ENCODE measurements at regions not wholly inside any gene's neighbourhood (a gene's known extent, or its start where the extent isn't known, plus 50 kb on each side); places are given as distances from the start of the nearest gene placed in this dataset.

DNA sequence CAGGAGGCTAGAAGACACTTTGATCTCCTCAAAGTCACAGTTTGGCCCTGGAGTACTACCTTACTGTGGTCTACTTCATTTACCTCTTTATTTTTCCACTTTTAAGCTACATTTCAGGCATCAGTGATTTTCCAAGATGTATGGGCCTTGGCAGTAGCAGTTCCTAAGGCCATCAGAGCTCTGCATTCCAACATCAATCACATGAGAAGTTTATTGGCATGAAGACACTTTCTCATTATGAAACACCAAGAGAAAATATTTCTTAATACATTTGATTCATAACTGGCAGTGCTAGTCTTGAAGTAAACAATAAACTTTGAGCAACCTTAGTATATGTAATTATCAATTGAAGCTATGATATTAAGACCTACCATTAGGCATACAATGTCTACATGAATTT, 178.1 kb downstream of the IL15 start:
- Mint-ChIP-seq H3K27me3 (peaks cover 28 to 30% of the 10 kb centered on the region in 2 donors), H3K4me1 (ENCODE audit: low read depth in 2 of 2) (no peaks in the 10 kb centered on the region), H3K27ac (no peak overlapping the region), H3K36me3 (ENCODE audit: insufficient read depth) (no peaks in the 10 kb centered on the region), H3K9me3 (no peaks in the 10 kb centered on the region), H3K4me3 (no peak overlapping the region)
- no peak for ATAC-seq (replicated peaks)
- no peak for DNase-seq

GRCh38 chr4:141815646-141816045, 179.3 kb downstream of the IL15 start:
- no peaks in the 10 kb centered on the region for H3K9me3 Mint-ChIP-seq
- no peak overlapping the region for H3K27ac Mint-ChIP-seq
- H3K4me1 Mint-ChIP-seq (ENCODE audit: low read depth in 2 of 2): no peaks in the 10 kb centered on the region
- H3K36me3 Mint-ChIP-seq (ENCODE audit: insufficient read depth): no peaks in the 10 kb centered on the region
- no peak overlapping the region for H3K4me3 Mint-ChIP-seq
- DNase-seq (no peak), ATAC-seq (replicated peaks) (no peak)
- peaks cover 28 to 32% of the 10 kb centered on the region in 2 donors for H3K27me3 Mint-ChIP-seq

DNA sequence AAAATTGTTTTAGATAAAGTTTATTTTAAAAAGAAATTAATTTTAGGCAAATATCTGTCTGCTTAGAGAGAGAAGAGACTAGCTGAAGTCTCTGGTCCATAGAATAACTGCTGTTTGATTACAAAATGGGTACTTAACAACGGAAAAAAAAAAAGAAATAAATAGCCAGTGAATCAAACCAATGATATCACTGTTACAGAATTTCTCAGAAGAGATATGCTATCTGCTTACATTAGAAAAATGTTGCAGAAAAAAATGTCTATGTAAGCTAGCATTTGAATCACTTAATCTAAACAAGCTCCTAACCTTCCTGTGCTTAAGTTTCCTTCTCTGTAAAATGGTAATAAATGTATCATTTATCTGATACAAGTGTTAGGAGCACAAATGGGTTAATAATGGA, 189.9 kb downstream of the IL15 start:
- Mint-ChIP-seq H3K9me3 (no peaks in the 10 kb centered on the region), H3K4me3 (no peak overlapping the region), H3K27ac (no peak overlapping the region), H3K4me1 (ENCODE audit: low read depth in 2 of 2) (no peaks in the 10 kb centered on the region), H3K27me3 (peaks cover 0 to 6% of the 10 kb centered on the region in 2 donors), H3K36me3 (ENCODE audit: insufficient read depth) (no peaks in the 10 kb centered on the region)
- ATAC-seq (replicated peaks) (no peak), DNase-seq (no peak)

DNA sequence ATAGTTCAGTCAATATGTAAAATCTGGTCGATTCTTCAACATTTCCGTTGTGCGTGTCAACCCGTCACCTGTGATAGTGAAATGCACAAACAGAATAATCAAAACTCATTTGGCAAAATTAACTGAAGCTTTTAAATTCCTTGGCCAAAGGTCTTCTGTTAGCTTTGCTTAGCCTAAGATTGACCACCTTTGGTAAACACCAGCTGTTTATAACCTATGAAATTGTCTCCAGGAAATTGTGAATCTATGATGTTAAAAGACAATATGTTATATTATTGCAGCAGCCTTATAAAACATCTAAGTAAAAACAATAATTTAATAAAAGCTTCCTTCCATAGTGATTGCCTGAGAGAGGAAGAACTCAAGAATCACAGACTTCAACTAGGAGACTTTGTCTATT, 196.8 kb downstream of the IL15 start:
- DNase-seq (no peak), ATAC-seq (replicated peaks) (no peak)
- Mint-ChIP-seq H3K4me1 (ENCODE audit: low read depth in 2 of 2) (no peaks in the 10 kb centered on the region), H3K27me3 (peaks cover 5 to 9% of the 10 kb centered on the region in 2 donors), H3K36me3 (ENCODE audit: insufficient read depth) (no peaks in the 10 kb centered on the region), H3K9me3 (no peaks in the 10 kb centered on the region), H3K4me3 (no peak overlapping the region), H3K27ac (no peak overlapping the region)

- Mint-ChIP-seq H3K36me3 (ENCODE audit: insufficient read depth) (no peaks in the 10 kb centered on the region), H3K4me1 (ENCODE audit: low read depth in 2 of 2) (no peaks in the 10 kb centered on the region), H3K9me3 (no peaks in the 10 kb centered on the region), H3K27me3 (no peaks in the 10 kb centered on the region), H3K4me3 (no peak overlapping the region), H3K27ac (no peak overlapping the region)
- no peak for DNase-seq
- ATAC-seq (replicated peaks): no peak
Observed at GRCh38 chr4:141840299-141840986, 204.1 kb downstream of the IL15 start.

GRCh38 chr4:141843136-141843535, 206.8 kb downstream of the IL15 start:
- no peaks in the 10 kb centered on the region for H3K36me3 Mint-ChIP-seq (ENCODE audit: insufficient read depth)
- no peaks in the 10 kb centered on the region for H3K27me3 Mint-ChIP-seq

DNA sequence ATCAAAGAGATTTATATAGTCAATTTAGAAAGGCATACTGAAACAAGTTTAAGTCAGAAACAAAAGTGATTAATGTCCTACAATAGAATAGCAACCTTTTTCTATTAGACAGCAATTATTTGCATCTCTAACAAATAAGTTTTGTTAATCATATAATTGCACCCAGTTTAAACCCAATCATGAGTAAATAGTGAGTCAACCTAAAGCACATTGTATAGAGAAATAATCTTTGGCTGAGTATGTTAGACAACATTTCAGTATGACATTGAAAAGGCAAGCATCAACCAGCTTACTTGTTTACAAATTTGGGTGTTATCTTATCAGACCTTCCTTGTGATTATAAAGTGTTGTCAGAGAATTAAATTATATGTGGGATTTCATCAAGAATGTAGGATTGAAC, 209.5 kb downstream of the IL15 start:
- no peak overlapping the region for H3K27ac Mint-ChIP-seq
- DNase-seq (no peak), ATAC-seq (replicated peaks) (no peak)
- no peak overlapping the region for H3K4me3 Mint-ChIP-seq
- no peaks in the 10 kb centered on the region for H3K4me1 Mint-ChIP-seq (ENCODE audit: low read depth in 2 of 2)
- H3K27me3 Mint-ChIP-seq: no peaks in the 10 kb centered on the region
- H3K36me3 Mint-ChIP-seq (ENCODE audit: insufficient read depth): no peaks in the 10 kb centered on the region
- no peaks in the 10 kb centered on the region for H3K9me3 Mint-ChIP-seq

More at GRCh38 chr4:141843136-141843535, 206.8 kb downstream of the IL15 start:
- ATAC-seq (replicated peaks): no peak
- Mint-ChIP-seq H3K27ac (no peak overlapping the region), H3K4me1 (ENCODE audit: low read depth in 2 of 2) (no peaks in the 10 kb centered on the region), H3K9me3 (no peaks in the 10 kb centered on the region), H3K4me3 (no peak overlapping the region)
- DNase-seq: no peak

GRCh38 chr4:141849367-141849766, 213.0 kb downstream of the IL15 start:
- H3K4me3 Mint-ChIP-seq: no peak overlapping the region
- no peaks in the 10 kb centered on the region for H3K27me3 Mint-ChIP-seq
- no peak for ATAC-seq (replicated peaks)
- no peaks in the 10 kb centered on the region for H3K9me3 Mint-ChIP-seq
- H3K4me1 Mint-ChIP-seq (ENCODE audit: low read depth in 2 of 2): no peaks in the 10 kb centered on the region
- no peak overlapping the region for H3K27ac Mint-ChIP-seq
- H3K36me3 Mint-ChIP-seq (ENCODE audit: insufficient read depth): no peaks in the 10 kb centered on the region
- DNase-seq: no peak

DNA sequence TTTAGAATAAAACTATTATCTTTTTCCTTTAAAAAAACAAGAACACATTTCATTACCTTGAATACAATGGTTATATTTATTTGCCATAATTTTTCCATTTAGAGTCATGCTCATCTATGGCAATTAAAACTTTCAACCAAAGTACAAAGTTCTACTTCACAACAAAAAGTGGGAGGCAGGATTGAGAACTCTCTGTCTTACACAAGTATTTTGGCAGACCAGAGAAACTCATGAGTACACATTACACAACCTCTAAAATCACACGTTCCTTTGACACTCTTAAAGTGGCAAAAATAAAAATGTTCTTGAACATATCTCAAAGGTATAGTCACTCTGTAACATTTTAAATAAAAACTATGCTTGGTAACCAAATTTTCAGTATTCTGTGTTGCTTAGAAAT, 213.4 kb downstream of the IL15 start:
- no peaks in the 10 kb centered on the region for H3K36me3 Mint-ChIP-seq (ENCODE audit: insufficient read depth)
- H3K27me3 Mint-ChIP-seq: no peaks in the 10 kb centered on the region
- H3K4me3 Mint-ChIP-seq: no peak overlapping the region
- H3K9me3 Mint-ChIP-seq: no peaks in the 10 kb centered on the region
- DNase-seq (no peak), ATAC-seq (replicated peaks) (no peak)
- no peak overlapping the region for H3K27ac Mint-ChIP-seq
- no peaks in the 10 kb centered on the region for H3K4me1 Mint-ChIP-seq (ENCODE audit: low read depth in 2 of 2)

DNA sequence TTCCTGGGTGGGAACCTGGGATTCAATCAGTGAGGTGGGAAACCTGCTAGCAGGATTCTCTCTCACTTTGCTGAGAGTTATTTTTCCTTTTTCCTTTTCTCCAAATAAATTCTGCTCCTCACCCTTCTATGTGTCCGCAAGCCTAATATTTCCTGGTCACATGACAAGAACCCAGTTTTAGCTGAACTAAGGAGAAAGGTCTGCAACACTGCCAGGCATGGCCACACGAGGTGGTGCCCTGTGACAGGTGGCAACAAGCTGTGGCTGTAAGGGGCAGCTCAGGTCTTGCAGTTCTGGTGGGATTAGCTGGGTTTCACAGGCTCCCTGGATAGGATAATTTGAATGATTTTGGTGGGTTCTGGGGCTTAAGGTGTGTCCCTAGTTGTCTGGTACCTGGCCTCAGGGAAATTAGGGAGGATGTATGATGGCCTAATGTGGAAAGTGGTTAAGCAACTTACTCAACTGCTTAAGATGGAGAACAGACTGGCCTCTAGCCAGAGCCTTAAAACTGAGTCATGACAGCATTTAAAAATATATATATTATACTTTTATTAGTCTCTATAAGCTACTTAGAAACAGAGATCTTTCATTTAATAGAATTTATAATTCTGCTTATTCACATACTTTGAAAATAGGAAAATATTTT, 215.0 kb downstream of the IL15 start:
- ATAC-seq (replicated peaks): no peak
- H3K4me3 Mint-ChIP-seq: no peak overlapping the region

GRCh38 chr4:141853091-141853764, 216.8 kb downstream of the IL15 start:
- no peak for ATAC-seq (replicated peaks)
- Mint-ChIP-seq H3K27ac (no peak overlapping the region), H3K27me3 (peaks cover 0 to 10% of the 10 kb centered on the region in 2 donors), H3K4me3 (no peak overlapping the region), H3K4me1 (ENCODE audit: low read depth in 2 of 2) (no peaks in the 10 kb centered on the region), H3K9me3 (no peaks in the 10 kb centered on the region), H3K36me3 (ENCODE audit: insufficient read depth) (no peaks in the 10 kb centered on the region)
- no peak for DNase-seq

More for the DNA sequence above, 215.0 kb downstream of the IL15 start:
- Mint-ChIP-seq H3K27me3 (no peaks in the 10 kb centered on the region), H3K4me1 (ENCODE audit: low read depth in 2 of 2) (no peaks in the 10 kb centered on the region), H3K9me3 (no peaks in the 10 kb centered on the region), H3K36me3 (ENCODE audit: insufficient read depth) (no peaks in the 10 kb centered on the region), H3K27ac (no peak overlapping the region)
- DNase-seq: no peak

DNA sequence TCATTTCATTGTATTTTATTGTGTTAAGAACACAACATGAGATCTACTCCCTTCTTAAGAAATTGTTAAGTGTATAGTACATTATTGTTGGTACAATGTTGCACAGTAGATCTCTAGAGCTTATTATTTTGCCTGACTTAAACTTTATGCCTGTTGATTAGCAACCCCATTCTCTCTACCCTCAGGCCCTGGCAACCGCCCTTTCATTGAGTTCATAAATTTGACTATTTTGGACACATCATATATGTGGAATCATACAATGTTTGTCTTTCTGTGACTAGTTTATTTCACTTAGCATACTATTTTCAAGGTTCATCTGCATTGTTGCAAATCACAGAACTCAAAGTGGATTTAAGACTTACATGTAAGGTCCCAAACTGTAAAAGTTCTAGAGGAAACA, 222.1 kb downstream of the IL15 start:
- H3K36me3 Mint-ChIP-seq (ENCODE audit: insufficient read depth): no peaks in the 10 kb centered on the region
- no peaks in the 10 kb centered on the region for H3K4me1 Mint-ChIP-seq (ENCODE audit: low read depth in 2 of 2)
- no peak overlapping the region for H3K4me3 Mint-ChIP-seq
- ATAC-seq (replicated peaks) (no peak), DNase-seq (no peak)
- H3K27ac Mint-ChIP-seq: no peak overlapping the region
- H3K9me3 Mint-ChIP-seq: no peaks in the 10 kb centered on the region
- H3K27me3 Mint-ChIP-seq: peaks cover 0 to 10% of the 10 kb centered on the region in 2 donors

- DNase-seq (no peak), ATAC-seq (replicated peaks) (no peak)
- Mint-ChIP-seq H3K27me3 (peaks cover 0 to 10% of the 10 kb centered on the region in 2 donors), H3K27ac (no peak overlapping the region), H3K4me3 (no peak overlapping the region), H3K36me3 (ENCODE audit: insufficient read depth) (no peaks in the 10 kb centered on the region), H3K4me1 (ENCODE audit: low read depth in 2 of 2) (no peaks in the 10 kb centered on the region), H3K9me3 (no peaks in the 10 kb centered on the region)
Observed at GRCh38 chr4:141860974-141861373, 224.6 kb downstream of the IL15 start.

GRCh38 chr4:141870152-141870551, 233.8 kb downstream of the IL15 start:
- ATAC-seq (replicated peaks) (no peak), DNase-seq (no peak)
- no peaks in the 10 kb centered on the region for H3K36me3 Mint-ChIP-seq (ENCODE audit: insufficient read depth)
- peaks cover 5 to 13% of the 10 kb centered on the region in 2 donors for H3K27me3 Mint-ChIP-seq
- H3K9me3 Mint-ChIP-seq: peaks cover 0 to 3% of the 10 kb centered on the region in 2 donors
- H3K4me3 Mint-ChIP-seq: no peak overlapping the region
- H3K4me1 Mint-ChIP-seq (ENCODE audit: low read depth in 2 of 2): no peaks in the 10 kb centered on the region
- H3K27ac Mint-ChIP-seq: no peak overlapping the region
